ENCODE measurements at regions not wholly inside any gene's neighbourhood (a gene's known extent, or its start where the extent isn't known, plus 50 kb on each side); places are given as distances from the start of the nearest gene placed in this dataset.

GRCh38 chr6:22827760-22828159 lies 258.4 kb downstream of the HDGFL1 start:
- TF ChIP-seq CTCF (IDR thresholded peaks at IDR 0.05; ENCODE audit: low read length): no peak
- TF ChIP-seq EZH2 (IDR thresholded peaks at IDR 0.05; ENCODE audit: borderline replicate concordance, low read length): no peak

Data from OCI-LY1 (cell line).